ENCODE measurements at regions not wholly inside any gene's neighbourhood (a gene's known extent, or its start where the extent isn't known, plus 50 kb on each side); places are given as distances from the start of the nearest gene placed in this dataset.

- no peak for TF ChIP-seq FOXK2 (conservative IDR thresholded peaks at IDR 0.05 in 1 of 2, IDR thresholded peaks at IDR 0.05 in 1 of 2; ENCODE audit: low read depth in 2 of 2)
- no peak for TF ChIP-seq MCM3 (IDR thresholded peaks at IDR 0.05)
- no peak for TF ChIP-seq HDAC3 (IDR thresholded peaks at IDR 0.05; ENCODE audit: borderline replicate concordance, partially characterized antibody)
- TF ChIP-seq ZKSCAN8 (CRISPR knock-in tag; IDR thresholded peaks at IDR 0.05), result no peak
- no peak for TF ChIP-seq ZNF778 (CRISPR knock-in tag; IDR thresholded peaks at IDR 0.05)
- no peak for TF ChIP-seq ATF7 (IDR thresholded peaks at IDR 0.05)
- no peak for TF ChIP-seq XRCC5 (IDR thresholded peaks at IDR 0.05; ENCODE audit: low read depth, low read length)
- no peak for TF ChIP-seq WHSC1 (IDR thresholded peaks at IDR 0.05; ENCODE audit: low read length)
- TF ChIP-seq, protein P1, sequence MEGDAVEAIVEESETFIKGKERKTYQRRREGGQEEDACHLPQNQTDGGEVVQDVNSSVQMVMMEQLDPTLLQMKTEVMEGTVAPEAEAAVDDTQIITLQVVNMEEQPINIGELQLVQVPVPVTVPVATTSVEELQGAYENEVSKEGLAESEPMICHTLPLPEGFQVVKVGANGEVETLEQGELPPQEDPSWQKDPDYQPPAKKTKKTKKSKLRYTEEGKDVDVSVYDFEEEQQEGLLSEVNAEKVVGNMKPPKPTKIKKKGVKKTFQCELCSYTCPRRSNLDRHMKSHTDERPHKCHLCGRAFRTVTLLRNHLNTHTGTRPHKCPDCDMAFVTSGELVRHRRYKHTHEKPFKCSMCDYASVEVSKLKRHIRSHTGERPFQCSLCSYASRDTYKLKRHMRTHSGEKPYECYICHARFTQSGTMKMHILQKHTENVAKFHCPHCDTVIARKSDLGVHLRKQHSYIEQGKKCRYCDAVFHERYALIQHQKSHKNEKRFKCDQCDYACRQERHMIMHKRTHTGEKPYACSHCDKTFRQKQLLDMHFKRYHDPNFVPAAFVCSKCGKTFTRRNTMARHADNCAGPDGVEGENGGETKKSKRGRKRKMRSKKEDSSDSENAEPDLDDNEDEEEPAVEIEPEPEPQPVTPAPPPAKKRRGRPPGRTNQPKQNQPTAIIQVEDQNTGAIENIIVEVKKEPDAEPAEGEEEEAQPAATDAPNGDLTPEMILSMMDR (IDR thresholded peaks at IDR 0.05 in 2 of 3, conservative IDR thresholded peaks at IDR 0.05 in 1 of 3; ENCODE audit: insufficient read depth in 2 of 3, low read depth in 1 of 3, low read length in 3 of 3), result peak; percentile 35 to 47 (median 41); a peak in 4 of 6 replicates
- no peak for TF ChIP-seq SPI1 (IDR thresholded peaks at IDR 0.05; ENCODE audit: borderline replicate concordance, low read depth, low read length)
- TF ChIP-seq ZC3H11A (IDR thresholded peaks at IDR 0.05; ENCODE audit: low read depth, low read length), result no peak
- TF ChIP-seq MTA1 (IDR thresholded peaks at IDR 0.05; ENCODE audit: borderline replicate concordance), result no peak
- no peak for TF ChIP-seq CHD2 (IDR thresholded peaks at IDR 0.05; ENCODE audit: low read depth, low read length)
- TF ChIP-seq RAD21 (CRISPR knock-in tag; conservative IDR thresholded peaks at IDR 0.05 in 1 of 2, IDR thresholded peaks at IDR 0.05 in 1 of 2), result peak in 1 of 2 experiments; percentile 32; a peak in 1 of 4 replicates
- TF ChIP-seq RB1 (IDR thresholded peaks at IDR 0.05; ENCODE audit: low read depth), result no peak
- TF ChIP-seq ZNF785 (CRISPR knock-in tag; IDR thresholded peaks at IDR 0.05), result no peak
- no peak for TF ChIP-seq SREBF1 (IDR thresholded peaks at IDR 0.05; ENCODE audit: borderline replicate concordance, low read depth, low read length)
- TF ChIP-seq, protein P2, sequence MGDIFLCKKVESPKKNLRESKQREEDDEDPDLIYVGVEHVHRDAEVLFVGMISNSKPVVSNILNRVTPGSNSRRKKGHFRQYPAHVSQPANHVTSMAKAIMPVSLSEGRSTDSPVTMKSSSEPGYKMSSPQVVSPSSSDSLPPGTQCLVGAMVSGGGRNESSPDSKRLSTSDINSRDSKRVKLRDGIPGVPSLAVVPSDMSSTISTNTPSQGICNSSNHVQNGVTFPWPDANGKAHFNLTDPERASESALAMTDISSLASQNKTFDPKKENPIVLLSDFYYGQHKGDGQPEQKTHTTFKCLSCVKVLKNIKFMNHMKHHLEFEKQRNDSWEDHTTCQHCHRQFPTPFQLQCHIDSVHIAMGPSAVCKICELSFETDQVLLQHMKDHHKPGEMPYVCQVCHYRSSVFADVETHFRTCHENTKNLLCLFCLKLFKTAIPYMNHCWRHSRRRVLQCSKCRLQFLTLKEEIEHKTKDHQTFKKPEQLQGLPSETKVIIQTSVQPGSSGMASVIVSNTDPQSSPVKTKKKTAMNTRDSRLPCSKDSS (IDR thresholded peaks at IDR 0.05; ENCODE audit: low read depth, partially characterized antibody), result no peak
- TF ChIP-seq JUNB (CRISPR knock-in tag; conservative IDR thresholded peaks at IDR 0.05), result no peak
- TF ChIP-seq FOXO4 (CRISPR knock-in tag; IDR thresholded peaks at IDR 0.05), result no peak
- peak; percentile 50 for TF ChIP-seq RBM25 (IDR thresholded peaks at IDR 0.05; ENCODE audit: low read depth, low read length, severe bottlenecking)
These were observed 168.1 kb upstream of the HS6ST1 start (continued) for GRCh38 chr2:128486640-128487375.
